Mesodermal cell (in vitro differentiated cells): ENCODE measurements at regions not wholly inside any gene's neighbourhood (a gene's known extent, or its start where the extent isn't known, plus 50 kb on each side); places are given as distances from the start of the nearest gene placed in this dataset.

ENCODE experiments used
- H3K27ac ChIP-seq: 2 replicates; pipeline ENCODE4 v1.7.0; 2013; ENCODE audit warnings: mild to moderate bottlenecking, low read depth, low read length, moderate library complexity; ENCODE audit not compliant: severe bottlenecking
- H3K36me3 ChIP-seq: 2 replicates; pipeline ENCODE4 v1.7.1; 2013; ENCODE audit warnings: mild to moderate bottlenecking, low read length, moderate library complexity; ENCODE audit not compliant: control insufficient read depth, insufficient read depth
- H3K4me1 ChIP-seq: one replicate; pipeline ENCODE4 v1.7.1; 2013; ENCODE audit warnings: mild to moderate bottlenecking, low read length; ENCODE audit not compliant: insufficient read depth, control insufficient read depth, poor library complexity, severe bottlenecking
- H3K4me3 ChIP-seq: 2 replicates; pipeline ENCODE4 v1.7.0; 2013; ENCODE audit warnings: low read length, control low read depth, mild to moderate bottlenecking; ENCODE audit not compliant: insufficient read depth, poor library complexity, severe bottlenecking; ENCODE audit errors: extremely low read depth
- H3K9me3 ChIP-seq: 2 replicates; pipeline ENCODE4 v1.7.1; 2013; ENCODE audit warnings: mild to moderate bottlenecking, low read length, moderate library complexity; ENCODE audit not compliant: control insufficient read depth
- whole genome bisulfite sequencing, 2 experiments: methylation state at CpG; one replicate each; pipeline ENCODE4 v1.1.5; 2013; ENCODE audit warnings: missing lambda C conversion rate in 2 of 2; ENCODE audit not compliant: insufficient coverage in 2 of 2; 5-methylcytosine and 5-hydroxymethylcytosine counted together

GRCh38 chr6:71035871-71036270 is 79.0 kb upstream of the B3GAT2 start:
- Histone ChIP-seq H3K9me3 (no peaks in the 10 kb centered on the region), H3K4me3 (no peak overlapping the region), H3K36me3 (no peaks in the 10 kb centered on the region), H3K4me1 (no peaks in the 10 kb centered on the region), H3K27ac (no peak overlapping the region)

- no peaks in the 10 kb centered on the region for H3K4me1 ChIP-seq
- no peak overlapping the region for H3K4me3 ChIP-seq
- 94 to 100% methylated on average over 6 to 7 of the region's 8 CpGs for WGBS, 2 experiments
- no peak overlapping the region for H3K27ac ChIP-seq
- no peaks in the 10 kb centered on the region for H3K36me3 ChIP-seq
- no peaks in the 10 kb centered on the region for H3K9me3 ChIP-seq
These were observed 82.0 kb upstream of the B3GAT2 start for GRCh38 chr6:71038711-71039344.

- H3K36me3 ChIP-seq: no peaks in the 10 kb centered on the region
- H3K4me3 ChIP-seq: no peak overlapping the region
- H3K27ac ChIP-seq: no peak overlapping the region
- H3K9me3 ChIP-seq: no peaks in the 10 kb centered on the region
- H3K4me1 ChIP-seq: no peaks in the 10 kb centered on the region
- 92 to 100% methylated on average over 1 of the region's 1 CpG for WGBS, 2 experiments
These were observed 83.2 kb upstream of the B3GAT2 start for GRCh38 chr6:71040043-71040442.

- 100% methylated on average over 1 of the region's 2 CpGs; no CpG with 5 or more reads in 1 of the 2 experiments for WGBS, 2 experiments
- no peak overlapping the region for H3K27ac ChIP-seq
- H3K36me3 ChIP-seq: no peaks in the 10 kb centered on the region
- no peaks in the 10 kb centered on the region for H3K4me1 ChIP-seq
- no peak overlapping the region for H3K4me3 ChIP-seq
- no peaks in the 10 kb centered on the region for H3K9me3 ChIP-seq
These were observed 84.0 kb upstream of the B3GAT2 start for GRCh38 chr6:71040841-71041240.

- no peak overlapping the region for H3K27ac ChIP-seq
- no peaks in the 10 kb centered on the region for H3K36me3 ChIP-seq
- WGBS, 2 experiments: 50% methylated on average over 1 of the region's 1 CpG; no CpG with 5 or more reads in 1 of the 2 experiments
- H3K4me3 ChIP-seq: no peak overlapping the region
- H3K9me3 ChIP-seq: no peaks in the 10 kb centered on the region
- no peaks in the 10 kb centered on the region for H3K4me1 ChIP-seq
These were observed 87.0 kb upstream of the B3GAT2 start for GRCh38 chr6:71043902-71044301.

GRCh38 chr6:71044753-71045152 is 87.9 kb upstream of the B3GAT2 start:
- Histone ChIP-seq H3K4me1 (no peaks in the 10 kb centered on the region), H3K9me3 (no peaks in the 10 kb centered on the region), H3K36me3 (no peaks in the 10 kb centered on the region), H3K4me3 (no peak overlapping the region), H3K27ac (no peak overlapping the region)
- no CpG with 5 or more reads among the region's 1 CpG for WGBS, 2 experiments

- H3K4me1 ChIP-seq: no peaks in the 10 kb centered on the region
- H3K9me3 ChIP-seq: no peaks in the 10 kb centered on the region
- no peak overlapping the region for H3K27ac ChIP-seq
- 71 to 75% methylated on average over 2 to 4 of the region's 5 CpGs for WGBS, 2 experiments
- H3K36me3 ChIP-seq: no peaks in the 10 kb centered on the region
- no peak overlapping the region for H3K4me3 ChIP-seq
These were observed 88.4 kb upstream of the B3GAT2 start for GRCh38 chr6:71045296-71045695.

GRCh38 chr6:71047417-71047816 is 90.6 kb upstream of the B3GAT2 start:
- H3K4me1 ChIP-seq: no peaks in the 10 kb centered on the region
- H3K27ac ChIP-seq: no peak overlapping the region
- no peak overlapping the region for H3K4me3 ChIP-seq
- no peaks in the 10 kb centered on the region for H3K36me3 ChIP-seq
- no peaks in the 10 kb centered on the region for H3K9me3 ChIP-seq
- 100% methylated on average over 3 of the region's 4 CpGs for WGBS, 2 experiments

- Histone ChIP-seq H3K9me3 (no peaks in the 10 kb centered on the region), H3K27ac (no peak overlapping the region), H3K36me3 (no peaks in the 10 kb centered on the region), H3K4me3 (no peak overlapping the region), H3K4me1 (no peaks in the 10 kb centered on the region)
- 88 to 90% methylated on average over 3 of the region's 4 CpGs for WGBS, 2 experiments
These were observed 91.7 kb upstream of the B3GAT2 start for GRCh38 chr6:71048320-71049164.

- no peaks in the 10 kb centered on the region for H3K36me3 ChIP-seq
- H3K4me3 ChIP-seq: no peak overlapping the region
- H3K4me1 ChIP-seq: no peaks in the 10 kb centered on the region
- no peaks in the 10 kb centered on the region for H3K9me3 ChIP-seq
- H3K27ac ChIP-seq: no peak overlapping the region
- 92% methylated on average over 1 of the region's 3 CpGs; no CpG with 5 or more reads in 1 of the 2 experiments for WGBS, 2 experiments
These were observed 92.4 kb upstream of the B3GAT2 start for GRCh38 chr6:71049198-71049770.

GRCh38 chr6:71053475-71053874 is 96.6 kb upstream of the B3GAT2 start:
- H3K9me3 ChIP-seq: no peaks in the 10 kb centered on the region
- H3K4me3 ChIP-seq: no peak overlapping the region
- H3K4me1 ChIP-seq: peaks cover 3% of the 10 kb centered on the region
- WGBS, 2 experiments: no CpG with 5 or more reads among the region's 4 CpGs
- H3K36me3 ChIP-seq: no peaks in the 10 kb centered on the region
- H3K27ac ChIP-seq: no peak overlapping the region
